ENCODE measurements at regions not wholly inside any gene's neighbourhood (a gene's known extent, or its start where the extent isn't known, plus 50 kb on each side); places are given as distances from the start of the nearest gene placed in this dataset.
"Not testable (repeated sequence)": the region's sequence is repeated elsewhere in the genome, so short reads cannot be mapped to it uniquely, and the experiment has no call there.

GRCh38 chr1:227417756-227418480, 99.6 kb upstream of the CDC42BPA start:
- POLR2A ChIA-PET: no interaction called here
- 100% methylated on average over 1 of the region's 2 CpGs for WGBS (ENCODE audit: insufficient coverage)
- DNase-seq: no peak
- no peaks in the 10 kb centered on the region for H3K9me3 ChIP-seq (ENCODE audit: control extremely low read depth in 1 of 5, control insufficient read depth in 4 of 5, insufficient read depth in 2 of 5, low read depth in 1 of 5, low read length in 4 of 5)
- peaks cover 0 to 3% (median 0%) of the 10 kb centered on the region in 5 experiments for H3K27me3 ChIP-seq (replicated peaks in 2 of 5; ENCODE audit: control insufficient read depth in 4 of 5, insufficient read depth in 5 of 5, low read length in 4 of 5)
- H3K4me1 ChIP-seq (ENCODE audit: control extremely low read depth in 1 of 4, control insufficient read depth in 4 of 4, insufficient read depth in 4 of 4, low read length in 3 of 4): peaks cover 4 to 11% (median 10%) of the 10 kb centered on the region in 4 experiments
- CTCF ChIA-PET: no interaction called here
- H3K36me3 ChIP-seq (ENCODE audit: control insufficient read depth in 4 of 4, insufficient read depth in 4 of 4, low read length in 3 of 4): no peaks in the 10 kb centered on the region
- no peak overlapping the region for H3K27ac ChIP-seq (ENCODE audit: insufficient read depth in 1 of 2, low read depth in 1 of 2, low read length in 2 of 2, poor library complexity in 1 of 2, severe bottlenecking in 2 of 2)
- no peak overlapping the region for H3K4me3 ChIP-seq (ENCODE audit: control insufficient read depth in 1 of 7, extremely low read depth in 1 of 7, insufficient read depth in 4 of 7, low read depth in 2 of 7, low read length in 6 of 7)

DNA sequence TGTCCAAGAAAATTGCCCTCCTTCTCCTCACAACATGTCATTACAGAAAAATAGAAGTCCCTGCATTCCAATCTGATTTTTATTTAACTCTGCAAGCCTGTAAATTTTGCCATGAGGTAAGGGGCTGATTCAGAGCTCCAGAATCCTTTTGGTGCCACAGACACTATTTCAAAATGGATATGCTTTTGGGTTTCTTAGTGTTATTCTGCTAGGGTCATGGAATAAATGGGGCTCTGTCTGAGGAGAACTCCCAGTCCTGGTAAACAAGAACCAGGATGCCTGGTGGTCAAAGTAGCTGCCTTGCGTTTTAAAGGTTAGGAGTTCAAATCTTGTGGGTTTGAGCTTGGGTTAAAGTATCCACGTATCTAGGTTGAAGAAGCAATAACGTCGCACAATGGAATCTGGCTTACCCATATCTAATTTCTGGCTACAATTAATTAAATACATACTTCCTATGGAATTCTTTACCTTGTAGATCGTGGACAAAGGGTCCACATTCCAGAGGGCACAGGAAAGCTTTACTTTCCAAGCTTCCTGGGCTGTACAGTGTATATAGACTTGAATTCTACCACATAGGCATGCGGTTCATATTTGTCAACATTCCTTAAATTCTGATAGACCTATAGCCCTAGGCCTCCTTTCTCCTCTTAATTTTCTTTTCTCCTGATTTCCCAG, 98.0 kb upstream of the CDC42BPA start:
- peaks cover 0 to 3% (median 0%) of the 10 kb centered on the region in 5 experiments for H3K27me3 ChIP-seq (replicated peaks in 2 of 5; ENCODE audit: control insufficient read depth in 4 of 5, insufficient read depth in 5 of 5, low read length in 4 of 5)
- H3K4me3 ChIP-seq (ENCODE audit: control insufficient read depth in 1 of 7, extremely low read depth in 1 of 7, insufficient read depth in 4 of 7, low read depth in 2 of 7, low read length in 6 of 7): no peak overlapping the region
- CTCF ChIA-PET: no interaction called here
- POLR2A ChIA-PET: no interaction called here
- WGBS (ENCODE audit: insufficient coverage): 96% methylated on average over 5 of the region's 6 CpGs
- DNase-seq: no peak
- no peaks in the 10 kb centered on the region for H3K9me3 ChIP-seq (ENCODE audit: control extremely low read depth in 1 of 5, control insufficient read depth in 4 of 5, insufficient read depth in 2 of 5, low read depth in 1 of 5, low read length in 4 of 5)
- H3K4me1 ChIP-seq (ENCODE audit: control extremely low read depth in 1 of 4, control insufficient read depth in 4 of 4, insufficient read depth in 4 of 4, low read length in 3 of 4): peaks cover 4 to 11% (median 10%) of the 10 kb centered on the region in 4 experiments
- no peak overlapping the region for H3K27ac ChIP-seq (ENCODE audit: insufficient read depth in 1 of 2, low read depth in 1 of 2, low read length in 2 of 2, poor library complexity in 1 of 2, severe bottlenecking in 2 of 2)
- H3K36me3 ChIP-seq (ENCODE audit: control insufficient read depth in 4 of 4, insufficient read depth in 4 of 4, low read length in 3 of 4): no peaks in the 10 kb centered on the region

DNA sequence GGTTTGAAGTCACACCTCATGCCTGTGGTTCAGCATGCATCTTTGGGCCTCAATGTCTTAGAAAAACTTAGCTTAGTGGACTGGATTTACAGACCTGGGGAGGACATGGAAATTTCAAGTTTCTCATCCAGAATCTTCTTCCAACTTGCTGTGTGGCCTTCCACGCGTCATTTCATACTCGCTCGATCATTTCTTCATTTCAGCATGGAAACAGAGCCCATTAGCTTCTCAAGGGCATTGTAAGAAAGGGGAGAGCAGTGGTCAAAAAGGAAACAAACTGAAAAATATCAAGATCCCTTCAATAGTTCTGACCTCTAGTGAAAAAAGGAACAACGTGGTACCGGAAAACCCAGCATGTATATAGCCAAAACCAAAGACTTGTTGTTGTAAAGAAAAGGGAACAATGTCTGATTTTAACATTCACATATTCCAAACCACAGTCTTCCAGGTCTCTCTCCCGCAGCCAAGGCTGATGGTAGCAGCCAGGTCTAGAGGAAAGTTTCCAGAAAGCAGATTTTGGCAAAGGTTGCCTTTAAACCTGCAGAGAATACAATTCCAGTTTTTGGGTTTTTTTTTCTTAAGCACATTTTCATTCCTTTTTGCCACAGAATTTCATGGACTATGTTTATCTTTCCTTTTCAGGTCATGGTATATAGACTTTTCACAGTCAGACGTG, 97.0 kb upstream of the CDC42BPA start:
- no peak overlapping the region for H3K27ac ChIP-seq (ENCODE audit: insufficient read depth in 1 of 2, low read depth in 1 of 2, low read length in 2 of 2, poor library complexity in 1 of 2, severe bottlenecking in 2 of 2)
- WGBS (ENCODE audit: insufficient coverage): 73% methylated on average over 3 of the region's 8 CpGs
- DNase-seq: peak in 2 of 3 donors; percentile 21 to 22
- no peaks in the 10 kb centered on the region for H3K9me3 ChIP-seq (ENCODE audit: control extremely low read depth in 1 of 5, control insufficient read depth in 4 of 5, insufficient read depth in 2 of 5, low read depth in 1 of 5, low read length in 4 of 5)
- peaks cover 4 to 11% (median 10%) of the 10 kb centered on the region in 4 experiments for H3K4me1 ChIP-seq (ENCODE audit: control extremely low read depth in 1 of 4, control insufficient read depth in 4 of 4, insufficient read depth in 4 of 4, low read length in 3 of 4)
- H3K36me3 ChIP-seq (ENCODE audit: control insufficient read depth in 4 of 4, insufficient read depth in 4 of 4, low read length in 3 of 4): no peaks in the 10 kb centered on the region
- H3K4me3 ChIP-seq (ENCODE audit: control insufficient read depth in 1 of 7, extremely low read depth in 1 of 7, insufficient read depth in 4 of 7, low read depth in 2 of 7, low read length in 6 of 7): peak overlapping the region in 1 of 7 experiments; percentile 20
- peaks cover 0 to 3% (median 0%) of the 10 kb centered on the region in 5 experiments for H3K27me3 ChIP-seq (replicated peaks in 2 of 5; ENCODE audit: control insufficient read depth in 4 of 5, insufficient read depth in 5 of 5, low read length in 4 of 5)
- POLR2A ChIA-PET: no interaction called here
- CTCF ChIA-PET: no interaction called here

DNA sequence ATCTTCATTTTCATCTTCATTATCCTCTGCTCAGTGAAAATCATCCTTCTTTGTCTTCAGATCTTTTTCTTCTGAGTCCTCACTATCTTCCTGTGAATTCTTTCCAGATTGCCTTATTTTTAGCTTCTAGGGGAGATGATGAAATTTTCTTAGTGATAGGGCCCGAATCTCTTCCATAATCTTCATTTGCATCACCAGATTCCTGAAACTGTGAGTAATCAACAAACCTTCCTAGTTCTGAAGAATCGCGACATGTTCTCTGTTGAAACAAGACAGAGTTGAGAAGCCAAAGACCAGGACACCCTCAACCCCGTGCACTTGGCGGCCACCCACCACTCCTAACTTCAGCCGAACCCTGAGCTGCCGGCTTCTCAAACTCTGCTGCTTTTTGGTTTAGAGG, 92.8 kb upstream of the CDC42BPA start:
- Histone ChIP-seq H3K27ac (ENCODE audit: insufficient read depth in 1 of 2, low read depth in 1 of 2, low read length in 2 of 2, poor library complexity in 1 of 2, severe bottlenecking in 2 of 2) (no peak overlapping the region), H3K4me1 (ENCODE audit: control extremely low read depth in 1 of 4, control insufficient read depth in 4 of 4, insufficient read depth in 4 of 4, low read length in 3 of 4) (peaks cover 4 to 11% (median 10%) of the 10 kb centered on the region in 4 experiments), H3K4me3 (ENCODE audit: control insufficient read depth in 1 of 7, extremely low read depth in 1 of 7, insufficient read depth in 4 of 7, low read depth in 2 of 7, low read length in 6 of 7) (no peak overlapping the region), H3K36me3 (ENCODE audit: control insufficient read depth in 4 of 4, insufficient read depth in 4 of 4, low read length in 3 of 4) (no peaks in the 10 kb centered on the region), H3K27me3 (replicated peaks in 2 of 5; ENCODE audit: control insufficient read depth in 4 of 5, insufficient read depth in 5 of 5, low read length in 4 of 5) (peaks cover 0 to 3% (median 0%) of the 10 kb centered on the region in 5 experiments), H3K9me3 (ENCODE audit: control extremely low read depth in 1 of 5, control insufficient read depth in 4 of 5, insufficient read depth in 2 of 5, low read depth in 1 of 5, low read length in 4 of 5) (no peaks in the 10 kb centered on the region)
- ChIA-PET CTCF (no interaction called here), POLR2A (interaction anchor here (0.8 kb wide), 1 partner anchor 703 kb away, joined by 3 read pairs; no protein-coding TSS in a partner anchor)
- DNase-seq: no peak
- WGBS (ENCODE audit: insufficient coverage): 83% methylated on average over 6 of the region's 7 CpGs

DNA sequence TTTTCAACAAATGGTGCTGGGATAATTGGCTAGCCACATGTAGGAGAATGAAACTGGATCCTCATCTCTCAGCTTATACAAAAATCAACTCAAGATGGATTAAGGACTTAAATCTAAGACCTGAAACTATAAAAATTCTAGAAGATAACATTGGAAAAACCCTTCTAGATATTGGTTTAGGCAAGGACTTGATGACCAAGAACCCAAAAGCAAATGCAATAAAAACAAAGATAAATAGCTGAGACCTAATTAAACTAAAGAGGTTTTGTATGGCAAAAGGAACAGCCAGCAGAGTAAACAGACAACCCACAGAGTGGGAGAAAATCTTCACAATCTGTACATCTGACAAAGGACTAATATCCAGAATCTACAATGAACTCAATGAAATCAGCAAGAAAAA, 88.0 kb upstream of the CDC42BPA start:
- CTCF ChIA-PET; H3K27me3 ChIP-seq (replicated peaks in 2 of 5; ENCODE audit: control insufficient read depth in 4 of 5, insufficient read depth in 5 of 5, low read length in 4 of 5); DNase-seq; H3K4me3 ChIP-seq (ENCODE audit: control insufficient read depth in 1 of 7, extremely low read depth in 1 of 7, insufficient read depth in 4 of 7, low read depth in 2 of 7, low read length in 6 of 7); H3K27ac ChIP-seq (ENCODE audit: insufficient read depth in 1 of 2, low read depth in 1 of 2, low read length in 2 of 2, poor library complexity in 1 of 2, severe bottlenecking in 2 of 2); H3K9me3 ChIP-seq (ENCODE audit: control extremely low read depth in 1 of 5, control insufficient read depth in 4 of 5, insufficient read depth in 2 of 5, low read depth in 1 of 5, low read length in 4 of 5); H3K36me3 ChIP-seq (ENCODE audit: control insufficient read depth in 4 of 4, insufficient read depth in 4 of 4, low read length in 3 of 4); POLR2A ChIA-PET; H3K4me1 ChIP-seq (ENCODE audit: control extremely low read depth in 1 of 4, control insufficient read depth in 4 of 4, insufficient read depth in 4 of 4, low read length in 3 of 4): not testable (repeated sequence)

DNA sequence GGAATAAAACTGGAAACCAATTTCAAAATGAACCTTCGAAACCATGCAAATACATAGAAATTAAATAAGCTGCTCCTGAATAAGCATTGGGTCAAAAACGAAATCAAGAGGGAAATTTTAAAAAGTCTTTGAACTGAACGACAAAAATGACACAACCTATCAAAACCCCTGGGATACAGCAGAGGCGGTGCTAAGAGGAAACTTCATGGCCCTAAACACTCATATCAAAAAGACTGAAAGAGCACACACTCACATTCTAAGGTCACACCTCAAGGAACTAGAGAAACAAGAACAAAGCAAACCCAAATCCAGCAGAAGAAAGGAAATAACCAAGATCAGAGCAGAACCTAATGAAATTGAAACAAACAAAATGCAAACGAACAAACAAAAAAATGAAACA, 85.2 kb upstream of the CDC42BPA start:
- POLR2A ChIA-PET: no interaction called here
- no peak for DNase-seq
- Histone ChIP-seq H3K9me3 (ENCODE audit: control extremely low read depth in 1 of 5, control insufficient read depth in 4 of 5, insufficient read depth in 2 of 5, low read depth in 1 of 5, low read length in 4 of 5) (peaks cover 0 to 2% (median 0%) of the 10 kb centered on the region in 5 experiments), H3K36me3 (ENCODE audit: control insufficient read depth in 4 of 4, insufficient read depth in 4 of 4, low read length in 3 of 4) (no peaks in the 10 kb centered on the region), H3K27me3 (replicated peaks in 2 of 5; ENCODE audit: control insufficient read depth in 4 of 5, insufficient read depth in 5 of 5, low read length in 4 of 5) (no peaks in the 10 kb centered on the region), H3K27ac (ENCODE audit: insufficient read depth in 1 of 2, low read depth in 1 of 2, low read length in 2 of 2, poor library complexity in 1 of 2, severe bottlenecking in 2 of 2) (no peak overlapping the region), H3K4me1 (ENCODE audit: control extremely low read depth in 1 of 4, control insufficient read depth in 4 of 4, insufficient read depth in 4 of 4, low read length in 3 of 4) (no peaks in the 10 kb centered on the region), H3K4me3 (ENCODE audit: control insufficient read depth in 1 of 7, extremely low read depth in 1 of 7, insufficient read depth in 4 of 7, low read depth in 2 of 7, low read length in 6 of 7) (no peak overlapping the region)
- CTCF ChIA-PET: interaction anchor here (1.4 kb wide), 1 partner anchor 749 kb away, joined by 3 read pairs; no protein-coding TSS in a partner anchor
- WGBS (ENCODE audit: insufficient coverage): 67% methylated on average over 3 of the region's 5 CpGs
